GM19467 (cell line): ENCODE measurements at regions not wholly inside any gene's neighbourhood (a gene's known extent, or its start where the extent isn't known, plus 50 kb on each side); places are given as distances from the start of the nearest gene placed in this dataset.

ENCODE experiments used
- ATAC-seq: cut with Tn5 transposase; IDR thresholded peaks from one replicate; pipeline ENCODE4 v1.9.1; 2021; ENCODE audit warnings: mild to moderate bottlenecking, moderate library complexity; ENCODE audit not compliant: unreplicated experiment

- no peak for ATAC-seq
These were observed 412.1 kb downstream of the KLF12 start for GRCh38 chr13:73722120-73722519.

GRCh38 chr13:73721571-73721970, 412.6 kb downstream of the KLF12 start:
- ATAC-seq, result no peak

- no peak for ATAC-seq
These were observed 413.9 kb downstream of the KLF12 start for GRCh38 chr13:73720216-73720840.

GRCh38 chr13:73718246-73718645, 416.0 kb downstream of the KLF12 start:
- no peak for ATAC-seq

- ATAC-seq, result no peak
These were observed 416.6 kb downstream of the KLF12 start for GRCh38 chr13:73717632-73718031.

GRCh38 chr13:73715911-73716510, 418.2 kb downstream of the KLF12 start:
- peak; percentile 35 for ATAC-seq

GRCh38 chr13:73715114-73715910, 418.9 kb downstream of the KLF12 start:
- peak; percentile 49 for ATAC-seq

GRCh38 chr13:73714522-73714921, 419.7 kb downstream of the KLF12 start:
- ATAC-seq, result no peak

- ATAC-seq, result peak; percentile 88
These were observed 425.7 kb downstream of the KLF12 start for GRCh38 chr13:73708393-73708985.

GRCh38 chr13:73704587-73704986, 429.6 kb downstream of the KLF12 start:
- ATAC-seq, result no peak

GRCh38 chr13:73703606-73704005, 430.6 kb downstream of the KLF12 start:
- no peak for ATAC-seq

GRCh38 chr13:73702419-73703071, 431.7 kb downstream of the KLF12 start:
- peak; percentile 75 for ATAC-seq

GRCh38 chr13:73701160-73701559, 433.0 kb downstream of the KLF12 start:
- ATAC-seq, result no peak

- no peak for ATAC-seq
These were observed 435.3 kb downstream of the KLF12 start for GRCh38 chr13:73698859-73699258.

- no peak for ATAC-seq
These were observed 437.0 kb downstream of the KLF12 start for GRCh38 chr13:73697166-73697565.

GRCh38 chr13:73696713-73697112, 437.5 kb downstream of the KLF12 start:
- ATAC-seq, result no peak

- ATAC-seq, result no peak
These were observed 437.9 kb downstream of the KLF12 start for GRCh38 chr13:73696271-73696670.

- ATAC-seq, result no peak
These were observed 438.9 kb downstream of the KLF12 start for GRCh38 chr13:73695325-73695724.

- no peak for ATAC-seq
These were observed 441.0 kb downstream of the KLF12 start for GRCh38 chr13:73693215-73693614.

- ATAC-seq, result no peak
These were observed 442.3 kb downstream of the KLF12 start for GRCh38 chr13:73691891-73692290.

- no peak for ATAC-seq
These were observed 446.3 kb downstream of the KLF12 start for GRCh38 chr13:73687929-73688328.
